D721Med (cell line): ENCODE measurements at regions not wholly inside any gene's neighbourhood (a gene's known extent, or its start where the extent isn't known, plus 50 kb on each side); places are given as distances from the start of the nearest gene placed in this dataset.

Source experiments
- DNase-seq: peaks from one replicate; pipeline ENCODE4 v3.0.0; 2011; ENCODE audit warnings: low spot score; ENCODE audit not compliant: insufficient read length
- FAIRE-seq: peaks from 2 replicates; lab custom pipeline; 2011; peaks lifted over from hg19 to GRCh38; lab: Jason Lieb, UNC
- TF ChIP-seq, protein P1 (sequence below): IDR thresholded peaks from 2 replicates; pipeline ENCODE4 v1.5.1; 2012; ENCODE audit warnings: mild to moderate bottlenecking, control low read depth; ENCODE audit not compliant: insufficient read depth; ENCODE audit errors: missing control alignments

DNA sequence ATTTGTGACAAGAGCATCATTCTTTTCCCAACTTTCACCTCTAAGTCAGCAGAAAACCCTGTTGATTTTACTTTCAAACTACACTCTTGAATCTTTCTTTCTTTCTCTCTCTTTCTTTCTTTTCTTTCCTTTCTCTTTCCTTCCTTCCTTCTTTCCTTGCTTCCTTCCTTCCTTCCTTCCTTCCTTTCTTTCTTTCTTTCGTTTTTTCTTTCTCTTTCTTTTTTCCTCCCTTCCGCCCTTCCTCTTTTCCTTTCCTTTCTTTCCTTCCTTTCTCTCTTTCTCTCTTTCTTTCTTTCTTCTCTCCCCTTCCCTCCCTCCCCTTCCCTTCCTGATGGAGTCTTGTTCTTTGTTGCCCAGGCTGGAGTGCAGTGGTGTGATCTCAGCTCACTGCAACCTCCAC, 649.5 kb downstream of the PLCL1 start:
- FAIRE-seq (no peak), DNase-seq (no peak)
- TF ChIP-seq, protein P1, sequence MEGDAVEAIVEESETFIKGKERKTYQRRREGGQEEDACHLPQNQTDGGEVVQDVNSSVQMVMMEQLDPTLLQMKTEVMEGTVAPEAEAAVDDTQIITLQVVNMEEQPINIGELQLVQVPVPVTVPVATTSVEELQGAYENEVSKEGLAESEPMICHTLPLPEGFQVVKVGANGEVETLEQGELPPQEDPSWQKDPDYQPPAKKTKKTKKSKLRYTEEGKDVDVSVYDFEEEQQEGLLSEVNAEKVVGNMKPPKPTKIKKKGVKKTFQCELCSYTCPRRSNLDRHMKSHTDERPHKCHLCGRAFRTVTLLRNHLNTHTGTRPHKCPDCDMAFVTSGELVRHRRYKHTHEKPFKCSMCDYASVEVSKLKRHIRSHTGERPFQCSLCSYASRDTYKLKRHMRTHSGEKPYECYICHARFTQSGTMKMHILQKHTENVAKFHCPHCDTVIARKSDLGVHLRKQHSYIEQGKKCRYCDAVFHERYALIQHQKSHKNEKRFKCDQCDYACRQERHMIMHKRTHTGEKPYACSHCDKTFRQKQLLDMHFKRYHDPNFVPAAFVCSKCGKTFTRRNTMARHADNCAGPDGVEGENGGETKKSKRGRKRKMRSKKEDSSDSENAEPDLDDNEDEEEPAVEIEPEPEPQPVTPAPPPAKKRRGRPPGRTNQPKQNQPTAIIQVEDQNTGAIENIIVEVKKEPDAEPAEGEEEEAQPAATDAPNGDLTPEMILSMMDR = no peak

DNA sequence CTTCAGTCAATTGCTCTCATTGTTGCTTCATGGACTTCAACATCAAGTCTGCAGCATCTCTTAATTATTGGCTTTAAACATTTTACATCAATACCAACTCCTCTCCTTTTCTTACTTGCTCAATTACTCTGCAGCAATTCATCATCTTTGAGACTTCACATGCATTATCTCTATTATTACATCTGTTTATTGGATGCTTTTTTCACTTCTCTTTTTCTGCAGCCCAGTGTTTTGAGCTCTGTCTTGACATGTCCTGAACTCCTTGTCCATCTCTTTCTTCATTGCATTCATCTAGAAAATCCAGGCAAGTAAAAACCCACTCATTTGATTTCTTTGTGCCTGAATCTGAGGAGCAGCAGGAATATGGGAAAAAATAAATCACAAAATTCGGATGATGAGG, 647.9 kb downstream of the PLCL1 start:
- TF ChIP-seq, protein P1 = no peak
- no peak for FAIRE-seq
- DNase-seq = no peak

DNA sequence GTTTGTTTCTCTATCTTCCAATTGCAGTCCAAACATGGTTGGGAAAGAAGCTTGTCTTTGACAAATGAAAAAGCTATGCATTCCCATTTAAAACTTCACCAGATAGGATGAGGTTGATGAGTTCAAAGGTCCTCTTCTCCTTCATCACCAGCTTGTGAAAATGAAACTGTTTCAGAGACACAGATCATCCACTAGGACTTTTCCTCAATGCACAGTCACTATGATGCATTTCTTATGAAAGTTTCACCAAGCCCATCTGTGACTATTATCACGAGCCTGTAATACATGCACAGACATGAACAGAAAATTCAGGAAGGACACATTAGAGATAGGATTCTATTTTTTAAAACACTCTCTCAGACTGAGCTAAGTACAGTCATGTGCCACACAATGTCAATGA, 644.4 kb downstream of the PLCL1 start:
- TF ChIP-seq, protein P1 = no peak
- FAIRE-seq (no peak), DNase-seq (no peak)

DNA sequence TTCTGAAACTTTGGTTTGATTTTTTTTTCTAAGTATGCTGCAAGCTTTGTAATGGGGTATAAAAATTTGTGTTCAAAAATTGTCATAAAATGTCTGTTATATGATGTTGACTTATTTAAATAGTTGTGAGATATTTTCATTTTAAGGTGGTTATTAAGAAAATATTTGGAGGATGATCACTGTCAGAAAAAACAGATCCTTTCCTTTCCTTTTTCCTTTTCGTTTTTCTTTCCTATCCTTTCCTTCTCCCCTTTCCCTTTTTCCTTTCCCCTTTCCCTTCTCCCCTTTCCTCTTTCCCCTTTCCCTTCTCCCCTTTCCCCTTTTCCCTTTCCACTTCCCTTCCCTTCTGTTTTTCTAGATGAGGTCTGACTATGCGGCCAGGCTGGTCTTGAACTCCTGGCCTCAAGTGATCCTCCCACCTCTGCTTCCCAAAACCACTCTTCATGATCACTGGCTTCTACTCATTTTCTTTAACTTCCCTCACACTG, 640.5 kb downstream of the PLCL1 start:
- FAIRE-seq (no peak), DNase-seq (no peak)
- TF ChIP-seq, protein P1 = no peak

DNA sequence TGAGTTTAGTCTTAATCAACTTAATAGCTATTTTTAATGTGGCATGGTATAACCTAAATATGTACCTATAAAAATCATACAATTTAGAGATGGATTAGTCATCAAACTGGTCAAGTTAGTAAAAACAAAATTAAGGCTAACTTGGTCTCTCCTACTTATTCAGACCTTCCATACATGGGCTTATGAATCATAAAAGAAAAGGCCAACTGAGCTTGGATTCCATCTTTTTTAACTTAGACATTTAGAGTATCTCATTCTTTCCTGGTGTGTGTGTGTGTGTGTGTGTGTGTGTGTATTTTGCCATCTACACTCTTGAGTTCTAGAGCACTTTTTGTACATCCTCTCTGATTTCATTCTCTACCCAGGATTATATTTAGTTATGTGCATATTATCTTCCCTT, 637.5 kb downstream of the PLCL1 start:
- TF ChIP-seq, protein P1 = no peak
- DNase-seq = no peak
- no peak for FAIRE-seq

DNA sequence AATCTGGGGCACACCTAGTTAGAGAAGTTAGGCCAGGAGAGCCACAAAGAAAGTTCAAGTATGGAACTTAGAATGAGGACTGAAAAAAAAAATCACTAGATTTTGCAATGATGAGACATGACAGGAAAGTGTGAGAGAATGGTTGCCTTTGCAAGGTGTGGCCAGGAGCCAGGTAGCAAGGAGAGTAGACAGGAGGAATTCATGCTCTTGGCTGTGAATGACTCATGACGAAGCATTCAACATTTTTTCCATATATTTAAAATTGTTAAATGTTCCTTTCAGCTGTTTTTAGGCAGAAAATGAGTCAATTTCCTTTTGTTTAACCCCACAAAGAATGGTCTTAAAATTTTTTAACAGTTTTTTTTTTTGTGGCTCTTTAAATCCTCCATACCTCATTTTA, 636.9 kb downstream of the PLCL1 start:
- FAIRE-seq = no peak
- TF ChIP-seq, protein P1 = no peak
- DNase-seq = no peak

DNA sequence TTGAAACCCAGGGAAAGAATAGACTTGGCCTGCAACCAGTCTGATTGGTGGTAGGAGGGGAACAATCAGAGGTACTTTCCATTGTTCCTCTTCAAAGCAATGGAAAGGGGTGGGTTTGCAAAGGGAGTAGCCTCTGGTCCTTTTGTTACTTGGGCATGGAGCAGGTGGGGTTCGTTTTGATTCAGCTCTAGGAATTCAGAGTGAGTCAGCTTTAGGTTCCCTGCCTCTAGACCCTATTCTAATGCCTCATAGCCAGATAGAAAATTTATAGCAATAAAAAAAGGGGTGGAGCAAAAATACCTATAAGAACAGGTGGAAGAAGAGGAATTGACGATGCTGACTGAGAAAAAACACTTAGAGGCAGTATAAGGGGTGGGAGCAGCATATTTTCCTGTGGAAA, 636.4 kb downstream of the PLCL1 start:
- TF ChIP-seq, protein P1 = no peak
- DNase-seq = no peak
- no peak for FAIRE-seq
